ENCODE measurements at regions not wholly inside any gene's neighbourhood (a gene's known extent, or its start where the extent isn't known, plus 50 kb on each side); places are given as distances from the start of the nearest gene placed in this dataset.

DNA sequence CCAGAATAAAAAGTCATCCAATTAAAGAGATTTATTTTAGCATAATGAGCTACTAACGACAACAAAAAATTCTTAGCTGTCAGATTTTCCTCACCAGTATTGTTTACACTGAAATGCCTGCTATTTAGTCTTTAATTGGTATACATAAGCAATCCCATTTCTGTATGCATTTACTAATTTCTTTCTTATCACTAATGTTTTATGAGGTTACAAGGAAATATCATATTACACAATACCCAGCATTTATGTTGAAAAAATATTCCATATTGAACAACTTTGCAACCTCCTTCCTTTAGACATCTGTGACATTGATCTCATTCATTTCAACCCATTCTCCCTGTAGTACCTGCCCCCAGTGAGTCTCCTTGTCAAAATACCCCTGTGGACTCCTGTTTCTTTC is 135.4 kb downstream of the SLITRK6 start:
- no peak for DNase-seq

DNA sequence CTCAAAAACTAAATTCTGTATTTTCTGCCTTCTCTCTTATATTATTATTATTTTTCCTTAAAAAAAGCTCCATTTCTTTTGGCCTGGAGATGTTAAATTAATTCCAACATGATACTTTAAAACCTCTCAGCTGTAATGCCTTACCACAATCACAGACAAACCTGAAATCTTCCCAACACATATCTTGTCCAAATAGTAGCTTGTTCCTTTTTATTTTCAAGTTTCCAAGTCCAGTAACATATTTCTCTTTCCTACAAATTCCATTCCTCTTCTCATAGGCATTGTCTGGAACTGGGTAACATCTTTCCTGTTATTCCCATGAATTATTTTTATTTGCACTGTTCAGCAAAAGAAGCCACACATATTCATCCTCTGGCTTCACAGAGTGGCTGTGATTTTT is 137.0 kb downstream of the SLITRK6 start:
- DNase-seq: no peak

DNA sequence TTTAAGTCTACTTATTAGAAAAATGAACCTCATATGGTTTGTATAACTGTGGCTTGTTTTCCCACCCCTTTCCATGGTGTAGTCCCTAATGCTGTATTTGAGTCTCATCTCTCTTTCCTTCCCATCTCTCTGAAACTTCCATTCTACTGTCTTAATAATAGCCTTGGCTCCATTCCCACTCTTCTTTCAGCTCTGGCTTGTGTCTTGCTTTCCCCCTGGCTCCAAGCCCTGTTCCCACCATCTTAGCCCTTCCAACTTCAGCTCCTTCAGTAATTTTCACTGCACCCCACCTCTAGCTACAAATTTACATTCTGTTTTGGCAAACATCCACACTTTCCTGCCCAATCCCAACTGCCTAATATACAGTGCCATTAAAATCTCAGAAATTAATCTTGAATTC is 137.5 kb downstream of the SLITRK6 start:
- DNase-seq: no peak

DNA sequence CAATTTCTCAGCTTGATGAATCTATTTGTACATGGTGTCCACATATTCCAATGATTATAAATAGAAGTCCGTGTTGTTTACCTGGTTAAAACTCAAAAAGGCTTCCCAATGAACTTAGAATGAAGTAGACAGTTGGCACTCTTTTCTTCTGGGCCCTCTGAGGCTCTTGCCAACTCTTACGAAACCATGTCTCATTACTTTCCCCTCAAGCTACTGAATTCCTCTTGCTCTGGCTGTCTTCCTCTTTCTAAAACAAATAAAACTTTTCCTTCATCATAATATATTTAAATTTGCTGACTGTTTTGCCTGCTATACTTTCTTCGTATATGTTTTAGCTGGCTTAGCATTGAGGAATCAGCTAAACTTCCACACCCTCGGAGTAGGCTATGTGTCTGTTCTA is 139.7 kb downstream of the SLITRK6 start:
- DNase-seq: no peak

DNA sequence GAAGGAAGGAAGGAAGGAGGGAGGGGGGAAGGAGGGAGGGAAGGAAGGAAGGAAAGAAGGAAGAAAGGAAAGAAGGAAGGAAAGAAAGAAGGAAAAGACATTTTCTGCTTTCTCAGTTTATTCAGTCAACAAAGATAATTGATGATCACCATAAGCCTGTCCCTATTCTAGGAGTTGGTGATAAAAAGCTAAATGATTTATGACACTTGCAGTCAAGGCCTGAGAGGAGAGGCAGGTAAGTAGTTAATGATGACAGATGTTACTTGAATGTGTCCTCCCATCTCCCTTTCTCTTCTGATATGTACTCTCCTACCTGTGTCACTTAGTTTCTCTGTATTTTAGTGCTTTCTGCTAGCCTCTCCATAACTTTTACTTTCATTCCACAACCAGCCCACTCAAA is 141.3 kb downstream of the SLITRK6 start:
- no peak for DNase-seq

DNA sequence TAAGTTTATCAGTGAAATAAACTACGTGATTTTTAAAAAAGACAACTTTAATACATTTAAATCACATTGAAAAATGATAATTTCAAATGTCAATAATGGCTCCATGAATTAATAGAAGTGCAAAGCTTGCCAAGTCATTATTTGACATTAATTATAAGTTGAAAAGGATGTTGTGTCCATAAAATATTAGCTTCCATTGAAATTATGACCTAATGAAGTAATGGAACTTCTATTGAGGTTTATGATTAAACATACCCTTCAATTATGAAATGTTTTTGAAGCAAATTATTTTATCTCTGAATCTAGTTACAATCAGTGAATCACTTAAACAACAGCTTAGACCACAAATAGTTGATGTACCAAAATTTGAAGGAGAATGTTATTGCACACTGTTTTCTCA is 144.2 kb downstream of the SLITRK6 start:
- DNase-seq: no peak

DNA sequence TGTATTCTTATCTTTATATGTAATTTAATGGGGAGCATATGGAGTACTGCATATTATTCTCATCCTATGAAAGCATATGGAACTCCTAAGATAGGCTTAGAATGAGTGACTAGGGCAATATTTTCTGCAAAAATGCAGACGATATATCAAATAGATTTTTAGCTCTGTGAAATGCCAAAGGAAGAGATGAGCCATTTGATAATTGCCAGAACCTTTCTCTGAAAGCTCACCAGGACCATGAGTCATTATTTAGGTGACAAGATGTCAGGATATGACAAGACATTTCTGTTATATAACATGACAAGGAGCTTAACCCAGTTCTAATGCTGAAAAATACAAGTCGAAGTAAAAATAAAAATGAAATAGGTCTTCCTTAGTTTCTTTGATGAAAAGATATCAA is 145.0 kb downstream of the SLITRK6 start:
- DNase-seq: no peak

DNA sequence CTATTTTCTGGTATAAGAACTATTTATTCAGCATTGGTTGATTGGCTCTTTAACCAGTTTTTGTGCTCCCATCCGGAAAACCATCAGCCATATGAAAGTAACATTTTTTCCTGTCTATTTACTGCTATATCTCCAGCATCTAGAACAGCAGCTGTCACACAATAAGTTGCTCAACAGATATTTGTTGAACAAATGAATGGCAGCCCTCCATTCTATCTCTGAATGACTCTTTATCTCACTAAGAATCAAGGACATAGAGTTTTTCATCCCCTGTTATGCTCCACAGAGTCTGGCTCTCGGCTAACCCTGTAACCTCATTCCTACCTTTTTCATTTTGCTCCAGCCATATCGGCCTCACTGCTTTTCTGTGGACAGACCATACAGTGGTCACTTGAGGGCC is 145.5 kb downstream of the SLITRK6 start:
- no peak for DNase-seq

DNA sequence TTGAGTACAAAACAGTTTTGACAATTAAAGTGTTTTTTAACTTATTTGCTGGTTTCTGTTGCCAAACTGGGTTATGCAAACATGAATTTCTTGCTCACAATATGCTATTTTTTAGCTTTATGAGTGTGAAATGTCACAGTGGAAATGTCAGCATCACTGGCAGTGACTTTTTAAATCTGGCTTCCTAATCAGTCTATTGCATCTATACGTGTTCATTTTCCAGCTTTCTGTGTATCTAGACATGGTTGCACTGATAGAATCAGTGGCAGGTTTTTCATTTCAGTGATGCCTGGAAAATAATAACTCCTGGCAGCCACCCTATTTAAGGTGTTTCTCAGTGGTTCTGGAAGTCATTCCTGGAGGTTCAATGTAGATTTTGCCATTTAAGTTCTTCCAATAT is 146.7 kb downstream of the SLITRK6 start:
- no peak for DNase-seq

DNA sequence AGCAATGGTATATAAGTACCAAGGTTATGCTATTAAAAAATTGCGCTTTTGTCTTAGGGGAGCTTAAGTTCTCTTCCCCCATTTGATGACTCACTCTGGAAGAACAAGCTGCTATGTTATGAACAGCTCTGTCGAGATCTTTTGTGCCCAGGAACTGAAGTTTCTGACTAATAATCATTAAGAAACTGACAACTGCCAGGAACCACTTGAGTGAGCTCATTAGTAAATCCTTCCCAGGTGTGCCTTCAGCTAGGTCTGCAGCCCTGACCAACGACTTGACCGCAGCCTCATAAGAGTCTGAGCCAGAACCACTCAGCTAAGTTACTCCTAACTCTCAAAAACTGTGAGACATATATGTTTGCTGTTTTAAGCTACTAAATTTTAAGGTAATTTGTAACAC is 147.8 kb downstream of the SLITRK6 start:
- no peak for DNase-seq

DNA sequence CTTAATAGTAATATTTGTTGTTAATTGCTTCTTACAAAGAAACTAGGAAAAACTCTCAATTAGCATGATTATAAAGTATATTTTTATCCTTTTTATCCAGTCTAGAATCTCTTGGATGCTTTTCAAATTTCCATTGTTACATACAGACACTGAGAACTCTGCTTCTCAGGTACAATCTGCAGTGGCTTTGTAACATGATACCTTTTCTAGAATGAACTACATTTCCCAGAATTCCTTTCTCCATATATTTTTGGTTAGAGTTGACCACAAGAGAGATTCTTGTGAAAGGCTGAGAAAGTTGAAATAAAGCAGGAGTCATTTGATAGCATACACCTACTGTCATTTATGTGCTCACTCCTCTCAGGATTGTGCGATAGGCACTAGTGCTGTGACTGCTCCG is 148.6 kb downstream of the SLITRK6 start:
- no peak for DNase-seq

DNA sequence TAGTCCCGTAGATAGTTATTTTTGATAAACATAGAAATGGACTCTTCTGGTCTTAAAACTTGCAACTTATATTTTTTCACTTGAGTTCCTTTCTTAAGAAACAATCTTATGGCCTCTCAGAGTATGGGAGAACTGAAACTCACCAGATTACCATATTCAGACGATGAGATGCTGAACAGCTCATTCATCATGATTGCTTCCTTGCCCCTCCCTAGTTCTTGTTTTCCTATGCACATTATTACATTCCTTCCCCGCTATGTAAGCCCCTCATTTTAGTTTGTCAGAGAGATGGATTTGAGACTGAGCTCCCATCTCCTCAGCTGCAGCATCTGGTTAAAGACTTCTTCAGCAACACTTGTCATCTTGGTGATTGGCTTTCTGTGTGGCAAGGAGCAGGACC is 158.5 kb downstream of the SLITRK6 start:
- no peak for DNase-seq

DNA sequence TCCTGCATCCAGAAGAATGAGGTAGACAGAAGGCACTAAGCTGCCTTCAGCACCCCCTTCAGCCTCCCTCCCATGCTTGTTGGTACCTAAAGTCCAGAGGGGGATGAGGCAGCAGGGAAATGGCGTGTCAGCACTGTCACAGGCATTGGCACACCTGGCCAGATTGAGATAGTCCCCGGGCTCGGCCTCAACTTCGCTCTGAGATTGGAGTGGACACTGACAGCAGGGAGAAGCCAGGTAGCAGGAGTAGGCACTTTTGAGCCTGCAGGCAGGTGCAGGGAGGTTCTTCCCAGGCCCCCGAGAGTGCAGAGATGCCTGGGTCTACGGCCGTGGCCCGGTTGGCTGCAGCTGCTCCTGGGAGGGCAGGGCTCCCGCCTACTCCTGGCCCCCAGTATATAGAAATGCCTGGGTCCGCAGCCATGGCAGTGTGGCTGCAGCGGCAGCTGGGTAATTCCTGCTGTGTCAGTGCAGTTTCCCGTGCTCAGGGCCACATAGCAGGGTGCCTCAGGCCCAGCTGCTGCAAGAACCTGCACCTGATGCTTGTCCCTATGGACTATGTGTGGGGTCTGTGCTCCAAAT is 160.3 kb downstream of the SLITRK6 start:
- DNase-seq: no peak

DNA sequence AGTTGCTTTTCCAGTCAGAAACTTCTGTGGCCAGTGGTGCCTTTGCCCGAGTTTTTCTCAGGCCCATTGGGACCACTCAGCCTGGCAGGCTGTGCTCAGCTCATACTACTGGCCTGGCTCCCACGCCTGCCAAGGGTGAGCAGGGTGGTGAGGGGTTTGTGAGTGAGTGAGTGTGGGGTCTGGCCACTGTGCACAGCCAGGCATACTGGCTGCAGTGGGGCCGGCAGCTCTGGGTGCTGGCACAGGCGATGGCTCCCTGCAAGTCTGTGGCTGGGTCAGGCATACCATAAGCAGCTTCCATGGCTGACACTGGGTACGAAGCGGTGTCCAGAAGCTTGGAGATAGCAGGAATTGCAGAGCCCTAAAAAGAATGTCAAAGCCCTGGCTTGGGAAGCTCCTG is 161.0 kb downstream of the SLITRK6 start:
- no peak for DNase-seq

DNA sequence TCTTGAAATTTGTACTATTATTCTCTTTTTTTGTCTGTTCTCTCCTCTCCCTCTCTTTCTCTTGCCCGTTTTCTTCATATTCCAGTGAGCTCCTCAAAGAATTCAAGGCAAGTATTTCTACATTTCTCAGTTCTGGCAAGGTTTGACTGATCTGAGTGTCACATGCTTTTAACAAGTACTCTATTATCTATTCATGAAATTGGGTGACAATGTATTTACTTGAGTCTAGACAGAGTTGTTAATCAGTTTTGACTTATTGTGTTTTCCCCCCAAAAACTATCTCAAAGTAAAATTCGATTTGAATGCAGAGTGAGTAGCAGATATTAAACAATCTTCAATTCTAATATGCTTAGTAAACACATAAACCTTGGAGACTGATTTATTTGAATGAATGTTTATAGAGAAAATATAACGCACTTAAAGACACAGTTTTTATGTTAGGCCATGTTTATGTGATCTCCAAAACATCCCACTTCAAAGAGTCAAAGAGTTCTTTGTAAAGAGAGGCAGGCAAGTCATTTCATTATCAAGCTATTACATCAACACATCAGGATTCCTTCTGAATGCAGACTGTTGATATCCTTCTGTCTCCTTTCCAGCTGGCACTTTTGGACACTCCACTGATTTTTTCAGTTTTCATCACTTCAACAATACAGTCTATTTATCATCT is 166.6 kb downstream of the SLITRK6 start:
- DNase-seq: no peak

DNA sequence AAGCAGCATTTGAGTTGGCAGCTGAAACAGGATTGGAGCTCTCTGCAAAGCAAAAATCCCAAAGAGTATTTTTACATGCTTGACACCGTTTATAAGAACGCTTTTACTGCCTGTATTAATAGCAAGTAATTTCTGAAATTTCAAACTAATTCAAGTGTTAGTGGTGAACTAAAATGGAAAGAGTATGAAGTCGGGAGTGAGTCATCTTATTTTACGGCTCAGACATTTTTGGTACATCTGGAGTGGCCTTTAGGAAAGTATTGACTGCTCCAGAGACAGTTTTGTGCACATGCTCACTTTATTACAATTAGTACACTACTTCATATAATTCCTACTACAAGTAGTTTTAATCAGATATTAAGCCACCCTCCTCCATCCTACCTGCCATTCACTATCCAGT is 167.4 kb downstream of the SLITRK6 start:
- no peak for DNase-seq

DNA sequence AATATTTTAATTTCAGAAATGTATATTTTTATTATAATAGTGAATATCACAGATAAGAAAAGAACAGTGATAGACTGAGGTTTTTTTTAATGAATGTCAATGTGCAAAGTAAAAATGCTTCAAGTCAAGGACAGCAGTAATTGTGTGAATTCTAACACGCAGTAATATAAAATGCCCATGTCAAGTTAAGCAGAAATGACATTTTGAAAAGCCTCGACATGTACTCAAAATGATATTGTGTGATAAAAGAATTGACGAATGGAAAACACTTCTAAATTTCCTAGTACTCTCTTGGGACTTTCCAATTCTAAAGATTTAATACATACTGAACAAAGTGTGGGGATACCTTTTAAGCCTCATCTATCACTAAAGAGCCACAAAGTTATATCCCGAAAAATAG is 172.6 kb downstream of the SLITRK6 start:
- no peak for DNase-seq

DNA sequence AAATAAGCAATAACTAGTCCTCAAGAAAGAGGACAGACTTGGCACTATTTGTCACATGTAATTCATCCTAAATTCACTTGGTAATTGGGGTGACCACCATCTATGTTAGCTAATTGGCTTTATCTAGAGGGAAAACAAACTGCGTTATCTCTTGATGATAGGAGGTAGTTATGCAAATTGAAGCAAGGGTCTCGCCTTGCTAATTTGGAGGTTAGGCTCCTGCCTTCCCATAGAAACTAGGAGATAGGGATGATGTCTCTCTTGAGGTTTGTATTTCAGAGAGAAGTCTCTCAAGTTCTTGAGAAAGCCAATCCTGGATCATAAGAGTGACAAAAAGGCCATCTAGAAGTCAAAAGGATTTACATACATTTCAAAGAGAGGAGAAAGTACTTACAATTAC is 179.9 kb downstream of the SLITRK6 start:
- no peak for DNase-seq

DNA sequence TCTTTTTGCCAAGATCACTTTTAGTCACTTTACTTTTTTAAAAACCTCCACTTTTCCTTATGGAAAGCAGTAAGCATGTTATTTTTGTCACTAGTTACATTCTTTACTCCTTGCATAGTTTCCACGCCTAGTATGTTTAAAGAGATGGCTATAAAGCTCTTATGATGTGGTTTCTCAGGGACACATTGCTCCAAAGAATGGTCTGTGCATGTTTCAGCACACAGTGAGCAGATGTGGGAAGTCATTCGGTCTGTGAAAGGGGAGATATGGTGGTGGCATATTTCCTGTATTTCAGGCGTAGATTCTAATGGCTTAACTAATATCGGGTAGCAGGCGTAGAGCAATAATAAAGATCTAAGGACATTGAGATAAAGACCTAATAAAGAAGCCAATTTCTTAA is 180.7 kb downstream of the SLITRK6 start:
- no peak for DNase-seq

DNA sequence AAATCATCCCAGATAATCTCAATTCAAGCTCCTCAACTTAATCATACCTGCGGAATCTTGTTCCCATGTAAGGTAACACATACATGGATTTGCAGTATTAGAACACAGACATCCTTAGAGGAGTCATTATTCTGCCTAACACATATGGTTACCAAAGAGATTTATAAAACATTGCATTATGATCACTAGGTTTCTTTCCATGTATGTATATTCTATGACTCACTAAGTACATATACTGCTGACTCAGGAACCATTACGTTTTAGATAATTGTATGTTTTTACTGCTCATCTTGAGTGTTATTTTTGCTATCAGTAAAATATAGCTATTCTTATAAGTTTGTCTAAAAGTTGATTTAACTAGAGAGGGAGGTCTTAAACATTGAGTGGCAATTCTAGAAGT is 182.9 kb downstream of the SLITRK6 start:
- DNase-seq: no peak

DNA sequence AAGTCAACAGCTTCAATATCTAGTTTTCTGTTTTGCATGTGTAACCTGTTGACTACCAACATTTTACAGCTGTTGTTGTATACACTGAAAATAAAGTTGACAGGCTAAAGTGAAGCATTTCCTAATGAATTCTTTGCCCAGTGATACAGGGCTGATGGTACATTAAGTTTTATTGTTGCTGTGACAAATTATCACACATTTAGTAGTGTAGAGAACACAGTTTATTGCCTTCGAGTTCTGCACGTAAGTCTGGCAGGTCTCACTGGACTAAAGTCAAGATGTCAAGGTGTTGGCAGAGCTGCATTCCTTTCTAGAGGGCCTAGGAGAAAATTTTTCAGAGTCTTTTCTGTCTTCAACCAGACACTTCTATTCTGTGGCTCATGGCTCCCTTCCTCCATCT is 184.2 kb downstream of the SLITRK6 start:
- no peak for DNase-seq

DNA sequence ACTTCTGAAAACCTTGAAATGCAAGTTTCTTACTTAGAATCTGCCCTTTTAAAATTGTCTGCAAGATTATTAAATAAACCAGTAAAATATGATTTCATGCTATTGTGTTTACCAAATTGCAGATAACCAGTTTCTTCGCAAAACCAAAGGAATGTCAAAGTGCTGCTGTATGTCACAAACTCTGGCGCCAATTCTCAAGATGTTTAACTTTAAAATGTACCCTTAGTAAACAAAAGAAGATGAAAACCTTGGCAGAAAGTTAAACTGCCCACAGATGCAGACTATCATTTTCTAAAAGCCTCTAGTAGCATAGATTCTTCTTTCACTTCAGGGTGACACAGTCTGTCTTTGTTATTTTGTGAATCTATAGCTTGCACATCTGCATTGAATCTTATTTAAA is 189.2 kb downstream of the SLITRK6 start:
- DNase-seq: no peak

DNA sequence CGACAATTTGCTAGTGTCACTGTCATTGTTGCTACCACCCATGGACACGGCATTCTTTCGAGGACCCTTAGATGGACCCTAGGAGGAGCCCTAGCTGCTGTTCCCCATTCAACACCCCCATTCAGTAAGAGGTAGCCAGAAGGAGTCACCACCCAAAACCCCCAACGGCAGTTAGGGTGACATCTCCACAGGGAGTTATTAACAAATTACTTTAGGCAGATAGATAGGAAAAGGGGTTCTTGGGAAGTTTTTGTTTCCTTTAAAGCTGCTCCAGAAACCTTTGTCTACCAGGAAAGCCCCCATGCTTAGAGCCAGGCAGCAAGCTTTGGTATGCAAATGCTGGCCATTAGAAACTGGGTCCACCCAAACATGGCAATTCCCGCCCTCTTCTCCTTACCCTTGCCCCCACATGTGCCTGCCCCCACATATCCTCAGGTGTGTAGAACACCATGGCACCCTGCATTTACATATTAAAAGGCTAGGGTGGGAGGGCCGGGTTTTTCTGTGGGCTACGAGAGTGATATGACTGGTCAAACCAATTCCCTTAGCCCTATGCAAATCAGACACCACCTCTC is 190.9 kb downstream of the SLITRK6 start:
- DNase-seq: no peak

DNA sequence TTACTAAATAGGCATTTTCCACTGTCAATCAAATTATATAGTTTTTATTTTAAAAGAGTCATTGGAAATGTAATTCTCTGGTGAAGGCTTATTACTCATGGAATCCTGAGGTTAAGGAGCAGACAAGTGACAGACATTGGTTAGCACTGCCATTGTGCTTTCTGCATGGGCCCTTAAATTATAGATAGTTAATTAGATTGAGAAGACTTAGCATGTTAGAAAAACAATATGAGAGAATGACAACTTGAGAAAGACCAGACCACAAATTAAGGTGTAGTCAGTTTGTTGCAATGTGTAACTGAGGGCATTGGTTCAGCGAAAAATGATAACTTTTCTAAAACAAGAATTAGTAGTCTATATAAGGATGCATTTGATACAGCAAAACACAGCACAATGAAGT is 195.5 kb downstream of the SLITRK6 start:
- DNase-seq: no peak

DNA sequence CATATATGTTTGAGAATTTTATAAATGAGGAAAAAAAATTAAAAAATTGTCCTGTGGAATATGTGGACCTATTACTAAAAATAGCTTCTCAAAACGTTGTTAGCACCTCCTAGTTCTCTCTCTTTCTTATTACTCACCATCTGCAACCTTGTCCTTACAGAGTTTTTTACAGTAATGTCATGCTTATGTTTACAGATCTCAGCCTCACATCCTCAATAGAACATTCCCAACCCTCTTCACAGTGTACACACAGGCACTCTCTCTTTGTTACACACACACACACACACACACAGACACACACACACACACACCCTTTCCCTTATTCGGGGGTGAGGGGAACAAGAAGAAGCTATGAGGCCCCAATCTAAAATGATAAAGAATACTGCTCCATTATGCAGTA is 197.7 kb downstream of the SLITRK6 start:
- no peak for DNase-seq
